GM20431 (cell line): ENCODE measurements at regions not wholly inside any gene's neighbourhood (a gene's known extent, or its start where the extent isn't known, plus 50 kb on each side); places are given as distances from the start of the nearest gene placed in this dataset.

Experiments
- in situ Hi-C: fragments of 300-500 bp; cut with MseI, MboI; formaldehyde crosslinking; loops from one replicate; pipeline ENCODE4 v1.15.0; 2020; ENCODE audit warnings: low sequenced_read_pairs; ENCODE audit not compliant: unreplicated experiment

DNA sequence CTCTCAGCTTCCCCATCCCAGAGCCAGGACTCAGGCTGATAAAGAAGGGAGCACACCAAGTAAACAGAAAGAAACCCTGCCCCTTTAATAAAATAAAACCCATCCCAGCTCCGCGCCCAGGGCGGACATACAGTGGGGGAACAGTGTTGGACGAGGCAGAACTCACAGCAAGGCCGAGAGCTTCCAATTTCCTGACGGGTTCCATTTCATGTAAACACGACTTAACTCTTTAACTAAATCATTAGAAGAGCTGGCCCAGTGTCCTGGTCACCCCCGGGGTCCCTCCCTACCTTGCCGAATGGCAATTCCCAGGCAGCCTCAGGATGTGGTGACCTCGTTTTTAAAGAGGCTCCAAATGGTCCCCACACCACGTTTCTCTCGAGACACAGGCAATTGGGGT is 340.7 kb downstream of the FOXL1 start:
- in situ Hi-C loops, result no loop called here

GRCh38 chr16:86919578-86920305 is 341.4 kb downstream of the FOXL1 start:
- in situ Hi-C loops, result no loop called here

DNA sequence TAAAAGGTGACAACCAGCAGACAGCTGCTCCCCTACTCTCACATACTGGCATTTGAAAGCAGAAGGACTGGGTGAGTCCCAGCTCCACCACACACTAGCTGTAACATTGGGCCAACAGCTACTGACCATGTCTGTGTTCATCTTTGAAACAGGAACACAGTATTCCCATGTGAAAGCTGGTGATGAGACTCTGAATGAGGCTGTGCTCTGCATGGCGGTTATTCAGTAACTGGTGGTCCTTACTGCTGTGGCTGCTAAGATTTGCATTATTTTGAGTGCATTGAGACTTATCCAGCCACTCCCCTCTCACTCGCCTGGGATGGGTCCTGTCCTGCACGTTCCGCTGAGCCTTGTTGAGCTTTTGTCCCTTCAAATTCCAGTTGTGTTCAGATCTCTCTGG is 342.9 kb downstream of the FOXL1 start:
- in situ Hi-C loops, result no loop called here

DNA sequence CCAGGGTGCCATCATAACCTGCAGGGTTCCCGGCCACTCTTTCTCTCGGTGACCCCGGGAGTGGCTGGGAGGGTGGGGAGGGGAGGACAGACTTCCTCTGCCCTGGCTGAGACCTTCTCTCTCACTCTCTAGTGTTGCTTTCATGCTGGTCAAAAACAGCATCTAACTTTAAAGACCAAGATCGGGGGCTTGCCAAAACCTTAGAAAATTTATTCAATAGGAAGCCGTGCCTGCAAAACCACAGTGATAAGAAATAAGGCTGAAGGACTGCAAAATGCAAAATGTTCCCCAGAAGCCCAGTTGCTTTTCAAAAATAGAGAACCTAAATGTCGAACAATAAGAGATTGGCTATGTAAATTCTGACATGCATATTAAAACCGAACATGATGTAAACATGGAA is 344.0 kb downstream of the FOXL1 start:
- in situ Hi-C loops, result no loop called here

DNA sequence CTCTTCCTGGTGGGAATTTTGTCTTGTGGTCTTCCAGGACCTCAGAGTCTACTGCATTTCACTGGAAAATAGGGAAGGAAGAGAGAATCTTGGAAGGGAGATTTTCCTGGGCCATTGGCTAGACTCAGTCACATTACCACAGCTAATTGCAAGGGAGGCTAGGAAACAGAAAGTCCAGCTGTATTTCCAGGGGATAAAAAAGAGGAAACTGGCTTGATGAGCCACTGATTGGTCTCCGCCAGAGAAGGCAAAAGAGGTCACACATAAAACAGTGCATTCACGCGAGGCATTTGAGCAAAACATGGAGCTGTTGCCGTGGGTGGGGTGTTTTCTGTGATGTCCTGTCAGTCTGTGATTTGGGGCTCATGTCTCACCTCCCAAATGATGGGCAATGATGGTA is 345.3 kb downstream of the FOXL1 start:
- in situ Hi-C loops, result no loop called here

DNA sequence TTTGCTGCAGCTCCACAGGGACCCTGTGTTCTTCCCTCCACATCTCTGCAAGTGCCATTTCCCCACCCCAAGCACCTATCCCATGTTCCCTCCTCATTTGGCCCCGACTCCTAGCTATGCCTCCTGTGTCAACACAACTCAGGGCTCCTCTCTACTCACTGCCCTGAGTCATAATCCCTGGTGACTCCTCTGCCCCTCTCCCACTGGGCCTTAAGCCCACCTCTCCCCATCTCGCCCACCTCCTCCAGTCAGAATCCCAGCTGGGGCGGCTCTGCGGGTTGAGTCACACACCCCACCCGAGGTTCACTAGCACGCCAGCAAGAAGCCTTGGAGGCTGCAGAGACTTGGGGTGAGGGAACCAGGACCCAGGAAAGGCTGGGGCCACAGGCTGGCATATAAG is 346.2 kb downstream of the FOXL1 start:
- in situ Hi-C loops, result no loop called here

DNA sequence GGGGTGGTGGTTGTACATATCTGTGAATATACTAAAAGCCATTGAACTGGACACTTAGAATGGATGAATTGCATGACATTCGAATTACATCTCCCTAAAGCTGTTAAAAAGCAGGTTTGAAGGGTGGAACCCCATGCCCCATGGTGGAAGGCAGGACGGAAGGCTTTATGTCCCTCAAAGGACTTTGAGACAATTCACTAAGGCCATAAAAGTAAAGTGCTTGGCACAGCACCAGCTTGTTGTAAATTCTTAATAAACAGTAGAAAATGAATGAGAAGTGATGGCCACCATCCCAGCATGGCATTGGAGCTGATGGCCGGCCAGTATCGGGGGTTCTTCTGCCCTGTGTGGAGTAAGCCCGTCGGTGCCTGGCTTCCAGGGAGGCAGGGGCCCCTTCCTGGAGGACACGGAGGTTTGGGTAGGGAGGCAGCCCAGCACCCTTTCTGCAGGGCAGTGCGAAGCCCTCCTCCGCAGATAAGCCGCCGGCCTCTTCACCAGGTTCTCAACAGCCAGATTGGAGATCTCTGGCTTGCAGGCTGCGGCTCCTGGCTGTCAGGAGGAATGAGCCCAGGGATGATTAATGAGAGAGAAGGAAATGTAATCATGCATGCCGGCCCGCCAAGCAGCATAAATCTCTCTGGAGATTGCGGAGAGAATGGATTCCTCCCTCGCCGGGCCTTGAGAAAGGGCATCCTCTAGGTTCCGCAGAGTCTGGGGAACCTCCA is 346.9 kb downstream of the FOXL1 start:
- in situ Hi-C loops, result no loop called here

- in situ Hi-C loops, result no loop called here
Observed at GRCh38 chr16:86926181-86927094, 348.1 kb downstream of the FOXL1 start.

DNA sequence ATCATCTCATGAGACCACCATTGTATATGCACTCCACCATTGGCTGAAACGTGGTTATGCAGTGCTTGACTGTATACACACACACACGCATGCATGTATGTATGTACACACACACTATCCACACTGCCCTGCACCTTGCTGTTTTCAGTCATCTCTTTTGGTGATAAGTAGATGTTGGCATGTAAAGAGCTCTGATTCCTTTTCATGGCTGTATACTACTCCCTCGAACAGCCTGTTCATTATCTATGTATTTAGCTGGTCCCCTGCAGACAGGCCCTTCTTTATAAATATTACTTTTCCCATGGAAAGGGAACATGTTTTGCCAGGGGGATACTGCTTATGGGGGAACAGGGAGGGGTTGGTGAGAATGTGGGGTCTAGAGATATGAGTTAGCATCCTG is 349.4 kb downstream of the FOXL1 start:
- in situ Hi-C loops, result no loop called here

- in situ Hi-C loops, result no loop called here
Observed at GRCh38 chr16:86928523-86929011, 350.2 kb downstream of the FOXL1 start.

DNA sequence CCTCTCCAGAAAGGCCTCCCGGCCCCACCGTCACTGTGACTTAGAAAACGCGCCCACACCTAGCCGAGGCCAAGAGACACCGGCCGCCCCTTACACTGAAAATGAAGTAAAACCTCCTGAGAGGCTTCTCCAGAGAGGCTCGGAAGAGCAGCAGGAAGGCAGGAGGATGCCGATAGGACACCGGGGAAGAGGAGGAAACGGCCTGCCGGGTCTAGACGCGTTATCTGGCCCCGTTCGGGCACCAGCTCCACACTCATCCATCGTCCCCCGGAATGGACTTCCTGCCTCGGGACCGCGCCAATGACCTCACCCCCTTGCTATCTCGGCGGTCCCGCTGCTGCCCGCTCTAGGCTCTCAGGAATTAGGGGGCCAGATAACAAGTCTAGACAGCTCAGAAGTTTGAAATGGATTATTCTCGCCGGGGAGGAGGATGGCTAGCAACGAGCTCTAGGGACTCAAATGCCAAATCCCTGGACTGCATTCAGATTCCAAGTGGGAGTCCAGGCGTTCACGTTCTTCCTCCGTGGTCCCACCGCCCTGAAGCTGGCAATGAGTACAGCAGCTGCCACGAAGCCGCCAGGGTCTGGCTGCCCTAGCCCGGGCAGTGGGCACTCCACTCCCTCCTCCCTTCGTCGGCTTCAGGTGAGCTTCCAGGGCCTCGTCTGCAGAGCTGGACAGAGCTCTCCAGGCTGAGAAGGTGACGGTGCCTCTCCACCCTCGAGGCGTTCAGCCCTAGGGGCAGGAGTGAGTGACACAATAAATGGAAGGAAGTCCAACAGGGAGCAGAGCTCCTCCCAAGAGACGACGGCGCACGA is 350.9 kb downstream of the FOXL1 start:
- in situ Hi-C loops, result no loop called here

DNA sequence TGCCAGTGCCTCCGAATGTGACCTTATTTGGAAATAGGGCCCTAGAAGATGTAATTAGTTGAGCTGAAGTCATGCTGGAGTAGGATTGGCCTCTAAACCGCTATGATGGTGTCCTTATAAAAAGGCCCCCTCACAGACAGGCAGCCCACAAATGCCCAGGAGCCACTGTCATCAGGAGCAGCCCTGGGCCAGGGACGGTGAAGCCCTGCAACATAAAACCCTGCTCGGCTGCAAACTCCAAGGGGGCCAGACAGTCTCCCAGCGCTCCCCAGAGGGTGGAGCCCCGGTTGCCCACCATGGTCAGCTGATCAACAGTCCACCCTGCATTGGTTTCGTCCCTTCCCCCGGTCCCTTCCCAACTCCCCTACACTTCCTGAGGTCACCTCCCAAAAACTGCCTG is 351.7 kb downstream of the FOXL1 start:
- in situ Hi-C loops, result no loop called here

DNA sequence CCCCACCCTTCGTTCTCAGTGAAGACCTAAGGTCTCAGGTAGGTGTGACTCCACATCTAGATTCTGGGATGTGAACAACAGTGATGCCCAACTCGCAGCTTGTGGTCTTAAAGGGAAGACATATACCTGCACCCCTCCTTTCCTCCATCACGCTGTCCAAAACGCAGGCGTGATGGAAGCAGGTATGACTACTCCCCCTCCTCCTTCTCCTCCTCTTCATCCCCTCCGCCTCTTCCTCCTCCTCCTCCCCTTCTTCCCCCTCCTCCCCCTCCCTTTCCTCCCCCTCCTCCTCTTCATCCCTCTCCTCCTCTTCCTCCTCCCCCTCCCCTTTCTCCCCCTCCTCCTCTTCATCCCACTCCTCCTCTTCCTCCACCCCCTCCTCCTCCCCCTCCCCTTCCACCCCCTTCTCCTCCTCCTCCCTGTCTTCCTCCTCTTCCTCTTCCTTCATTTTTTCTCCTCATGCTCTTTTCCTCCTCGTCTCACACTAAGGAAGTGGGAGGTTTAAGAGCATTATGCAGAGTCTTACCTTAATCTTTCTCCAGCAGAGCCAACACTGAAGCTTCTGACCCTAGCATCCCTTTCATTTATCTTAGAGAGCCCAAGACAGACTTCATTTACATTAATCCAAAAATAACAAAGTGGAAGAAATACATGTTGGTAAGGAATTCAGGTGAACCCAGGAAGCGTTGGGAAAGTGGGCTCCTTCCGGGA is 352.5 kb downstream of the FOXL1 start:
- in situ Hi-C loops, result no loop called here

DNA sequence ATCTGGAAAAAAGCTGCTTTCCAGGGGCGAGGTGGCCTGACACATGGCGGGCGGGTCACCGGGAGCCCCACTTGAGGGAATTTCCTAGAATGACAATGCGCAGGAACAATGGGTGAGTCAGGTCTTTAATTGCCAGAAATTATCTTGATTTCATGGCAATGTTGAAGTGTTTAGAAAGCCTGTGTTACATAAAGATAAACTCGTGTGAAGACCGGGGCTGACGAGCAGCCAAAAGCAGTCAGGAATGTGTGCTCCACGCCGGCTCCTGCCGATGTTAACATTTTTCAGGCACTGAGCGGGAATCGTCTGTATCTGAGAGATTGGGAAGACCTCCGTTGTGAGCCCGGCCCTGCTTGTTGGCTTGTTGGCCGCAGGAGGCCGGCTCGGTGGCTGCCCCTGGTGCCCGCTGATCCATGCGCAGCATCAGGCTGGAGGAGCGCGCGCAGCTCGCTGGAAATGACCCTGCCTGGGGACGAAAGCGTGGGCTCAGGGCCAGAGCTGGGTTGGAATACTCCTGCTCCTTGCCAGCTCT is 353.1 kb downstream of the FOXL1 start:
- in situ Hi-C loops, result no loop called here

- in situ Hi-C loops, result no loop called here
Observed at GRCh38 chr16:86932130-86932982, 354.0 kb downstream of the FOXL1 start.

DNA sequence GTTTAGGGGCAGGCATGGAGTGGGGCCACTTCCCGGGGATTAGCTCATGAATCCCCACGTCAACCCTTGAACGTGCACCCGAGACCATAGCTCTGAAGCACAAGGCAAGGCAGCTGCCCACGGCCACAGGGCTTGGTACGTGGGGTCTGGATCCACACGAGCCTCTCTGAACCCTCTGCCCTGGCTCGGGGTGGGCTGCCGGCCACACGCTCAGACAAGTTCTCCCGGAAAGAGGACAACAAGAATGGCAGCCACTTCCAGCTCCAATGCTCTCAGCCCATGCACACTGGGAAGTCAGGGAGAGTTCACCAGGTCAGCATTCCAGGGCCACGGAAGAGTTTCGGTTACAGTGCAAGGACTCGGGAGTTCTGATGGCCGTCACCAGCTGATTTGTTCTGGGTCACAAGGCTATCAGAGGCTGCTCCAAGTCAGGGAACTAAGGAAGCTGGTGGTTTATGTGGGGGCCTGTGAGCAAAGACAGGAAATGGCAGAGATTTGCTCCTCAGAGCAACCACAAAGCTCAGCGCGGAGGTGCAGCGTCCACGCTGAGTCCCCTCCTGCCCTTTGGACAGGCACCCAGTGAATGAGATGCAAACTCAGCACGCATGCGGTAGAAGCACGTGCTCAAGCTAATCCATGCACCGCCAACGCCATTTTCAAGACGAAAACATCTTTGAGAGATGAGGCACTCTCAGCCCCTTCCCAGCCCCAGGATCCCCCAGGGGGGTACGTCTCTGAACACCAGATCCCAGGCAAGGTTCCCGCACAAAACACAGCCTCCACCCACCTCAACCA is 356.4 kb downstream of the FOXL1 start:
- in situ Hi-C loops, result no loop called here

DNA sequence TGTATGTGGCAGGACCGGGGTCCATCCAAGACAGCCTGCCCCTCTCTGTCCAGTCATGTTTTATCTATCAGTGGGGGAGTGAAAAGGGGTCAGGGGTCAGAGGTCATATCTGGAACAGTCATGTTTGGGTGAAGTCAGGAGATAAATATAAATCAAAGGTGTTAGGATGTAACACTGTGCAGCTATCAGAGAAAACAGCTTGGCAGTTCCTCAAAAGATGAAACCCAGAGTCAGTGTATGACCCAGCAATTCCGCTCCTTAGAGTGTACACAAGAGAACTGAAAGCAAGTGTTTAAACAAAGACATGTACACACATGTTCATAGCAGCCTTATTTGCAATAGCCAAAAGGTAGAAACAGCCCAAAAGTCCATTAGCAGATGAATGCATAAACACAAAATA is 361.3 kb downstream of the FOXL1 start:
- in situ Hi-C loops, result no loop called here
